Neural crest cell (in vitro differentiated cells): ENCODE measurements at regions not wholly inside any gene's neighbourhood (a gene's known extent, or its start where the extent isn't known, plus 50 kb on each side); places are given as distances from the start of the nearest gene placed in this dataset.

Experiments
- DNase-seq: peaks from one replicate; pipeline ENCODE4 v3.0.0; 2021; ENCODE audit warnings: low read depth, mixed read lengths, low spot score
- H3K27ac Mint-ChIP-seq: one replicate; pipeline ENCODE4 v1.8.0; 2021; ENCODE audit warnings: mild to moderate bottlenecking, mixed read lengths; ENCODE audit not compliant: unreplicated experiment
- H3K27me3 Mint-ChIP-seq: 2 replicates; pipeline ENCODE4 v1.8.0; 2021; ENCODE audit warnings: low read depth, mild to moderate bottlenecking, mixed read lengths
- H3K36me3 Mint-ChIP-seq: 2 replicates; pipeline ENCODE4 v1.8.0; 2021; ENCODE audit warnings: low read depth, mild to moderate bottlenecking, mixed read lengths
- H3K4me1 Mint-ChIP-seq: 2 replicates; pipeline ENCODE4 v1.8.0; 2021; ENCODE audit warnings: mixed read lengths
- H3K4me3 Mint-ChIP-seq: one replicate; pipeline ENCODE4 v1.8.0; 2021; ENCODE audit warnings: mild to moderate bottlenecking, mixed read lengths
- H3K9me3 Mint-ChIP-seq: 2 replicates; pipeline ENCODE4 v1.8.0; 2021; ENCODE audit warnings: mixed read lengths
- TF ChIP-seq, protein P1 (sequence below): fragments of 200-600 bp; sonication (generic); conservative IDR thresholded peaks from 2 replicates; pipeline ENCODE4 v1.5.0; 2021; ENCODE audit warnings: antibody characterized with exemption, mild to moderate bottlenecking

DNA sequence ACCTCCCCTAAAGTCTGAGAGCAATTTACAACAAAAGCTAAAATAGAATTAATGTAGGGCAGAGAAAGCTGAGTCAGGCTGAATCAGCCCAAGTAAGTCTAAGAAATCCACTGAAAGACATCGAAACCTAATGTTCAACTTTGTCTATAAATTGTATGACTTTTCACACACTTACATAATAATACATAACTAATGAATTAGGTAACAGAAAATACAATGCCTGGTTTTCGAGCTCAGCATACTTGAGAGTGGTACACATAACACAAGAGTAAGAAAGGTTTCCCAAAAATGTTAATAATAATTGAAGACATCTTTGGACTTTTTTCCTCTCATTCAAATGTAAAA, 55.3 kb upstream of the VGLL4 start:
- Mint-ChIP-seq H3K4me1 (no peaks in the 10 kb centered on the region), H3K36me3 (no peaks in the 10 kb centered on the region), H3K9me3 (no peaks in the 10 kb centered on the region), H3K27me3 (no peaks in the 10 kb centered on the region), H3K4me3 (no peak overlapping the region), H3K27ac (no peak overlapping the region)
- no peak for DNase-seq
- TF ChIP-seq, protein P1, sequence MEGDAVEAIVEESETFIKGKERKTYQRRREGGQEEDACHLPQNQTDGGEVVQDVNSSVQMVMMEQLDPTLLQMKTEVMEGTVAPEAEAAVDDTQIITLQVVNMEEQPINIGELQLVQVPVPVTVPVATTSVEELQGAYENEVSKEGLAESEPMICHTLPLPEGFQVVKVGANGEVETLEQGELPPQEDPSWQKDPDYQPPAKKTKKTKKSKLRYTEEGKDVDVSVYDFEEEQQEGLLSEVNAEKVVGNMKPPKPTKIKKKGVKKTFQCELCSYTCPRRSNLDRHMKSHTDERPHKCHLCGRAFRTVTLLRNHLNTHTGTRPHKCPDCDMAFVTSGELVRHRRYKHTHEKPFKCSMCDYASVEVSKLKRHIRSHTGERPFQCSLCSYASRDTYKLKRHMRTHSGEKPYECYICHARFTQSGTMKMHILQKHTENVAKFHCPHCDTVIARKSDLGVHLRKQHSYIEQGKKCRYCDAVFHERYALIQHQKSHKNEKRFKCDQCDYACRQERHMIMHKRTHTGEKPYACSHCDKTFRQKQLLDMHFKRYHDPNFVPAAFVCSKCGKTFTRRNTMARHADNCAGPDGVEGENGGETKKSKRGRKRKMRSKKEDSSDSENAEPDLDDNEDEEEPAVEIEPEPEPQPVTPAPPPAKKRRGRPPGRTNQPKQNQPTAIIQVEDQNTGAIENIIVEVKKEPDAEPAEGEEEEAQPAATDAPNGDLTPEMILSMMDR: no peak

DNA sequence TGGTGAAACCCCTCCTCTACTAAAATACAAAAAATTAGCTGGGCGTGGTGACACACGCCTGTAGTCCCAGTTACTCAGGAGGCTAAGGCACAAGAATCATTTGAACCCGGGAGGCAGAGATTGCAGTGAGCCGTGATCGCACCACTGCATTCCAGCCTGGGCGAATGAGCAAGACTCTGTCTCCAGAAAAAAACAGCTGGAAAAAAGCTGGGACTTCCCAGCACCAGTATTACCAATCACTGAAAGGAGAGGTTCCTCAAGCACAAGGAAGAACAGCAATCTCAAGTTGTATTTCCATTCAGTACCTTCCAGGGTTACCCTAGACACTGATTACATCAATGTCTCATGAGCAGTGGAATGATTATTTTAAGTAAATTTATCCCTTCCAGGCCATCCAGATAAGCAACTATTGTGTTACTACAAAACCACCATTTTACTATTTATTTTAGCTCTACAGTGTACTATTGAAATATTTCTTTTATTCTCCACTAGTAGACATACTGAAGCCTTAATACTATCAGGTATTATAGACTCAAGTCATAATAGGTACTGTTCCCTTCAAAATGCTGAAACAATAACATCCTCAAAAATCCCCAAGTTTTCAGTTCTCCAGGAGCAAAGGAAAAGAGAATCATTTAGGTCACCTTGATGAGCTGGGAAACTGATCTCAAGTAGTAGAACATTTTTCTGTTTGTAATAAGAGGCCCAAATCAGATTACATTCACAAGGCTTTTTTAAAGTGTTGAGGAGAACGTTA, 54.8 kb upstream of the VGLL4 start:
- Mint-ChIP-seq H3K27ac (no peak overlapping the region), H3K36me3 (no peaks in the 10 kb centered on the region), H3K4me1 (no peaks in the 10 kb centered on the region), H3K9me3 (no peaks in the 10 kb centered on the region), H3K27me3 (no peaks in the 10 kb centered on the region), H3K4me3 (no peak overlapping the region)
- DNase-seq: no peak
- TF ChIP-seq, protein P1: no peak

DNA sequence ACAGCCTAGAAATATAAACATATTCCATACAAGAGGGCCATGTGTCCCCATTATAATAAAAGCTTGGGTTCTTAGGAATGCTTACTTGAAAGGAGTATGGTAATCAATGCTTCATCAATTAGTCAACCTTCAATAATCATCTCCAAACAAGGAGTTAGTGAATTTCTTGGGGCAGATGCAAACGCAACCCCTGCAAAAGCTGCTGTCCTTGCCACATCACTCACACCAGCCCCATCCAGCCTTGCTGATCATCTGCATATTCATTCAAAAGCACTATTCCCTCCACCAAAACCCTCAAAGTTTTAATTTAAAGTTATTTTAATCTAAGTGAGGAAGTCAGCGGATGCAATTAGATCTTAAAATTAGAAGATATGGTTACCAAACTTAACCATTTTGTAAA, 54.0 kb upstream of the VGLL4 start:
- Mint-ChIP-seq H3K27ac (no peak overlapping the region), H3K4me1 (no peaks in the 10 kb centered on the region), H3K27me3 (no peaks in the 10 kb centered on the region), H3K4me3 (no peak overlapping the region), H3K36me3 (no peaks in the 10 kb centered on the region), H3K9me3 (no peaks in the 10 kb centered on the region)
- DNase-seq: no peak
- TF ChIP-seq, protein P1: no peak

DNA sequence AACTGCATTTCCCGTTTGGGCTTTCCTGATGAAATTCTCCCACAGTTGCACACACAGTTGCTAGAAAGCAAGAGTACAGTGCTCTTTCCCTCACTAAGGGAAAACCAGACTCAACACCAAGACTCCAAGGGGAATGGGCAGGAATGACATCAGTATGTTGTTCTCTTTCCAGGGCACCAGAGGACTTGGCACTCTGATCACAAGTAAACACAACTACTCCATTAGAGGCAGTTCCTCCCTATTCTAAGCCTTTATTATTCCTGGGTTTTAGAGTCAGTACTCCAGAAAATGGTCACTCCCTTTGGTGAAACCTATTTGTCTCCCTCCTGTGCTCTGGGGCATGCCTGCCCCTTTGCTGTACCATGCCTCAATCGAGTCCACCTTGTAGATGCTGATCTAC, 52.3 kb upstream of the VGLL4 start:
- Mint-ChIP-seq H3K4me1 (no peaks in the 10 kb centered on the region), H3K9me3 (no peaks in the 10 kb centered on the region), H3K36me3 (no peaks in the 10 kb centered on the region), H3K27me3 (no peaks in the 10 kb centered on the region), H3K4me3 (no peak overlapping the region), H3K27ac (no peak overlapping the region)
- TF ChIP-seq, protein P1: no peak
- DNase-seq: no peak
